ENCODE measurements at regions not wholly inside any gene's neighbourhood (a gene's known extent, or its start where the extent isn't known, plus 50 kb on each side); places are given as distances from the start of the nearest gene placed in this dataset.

DNA sequence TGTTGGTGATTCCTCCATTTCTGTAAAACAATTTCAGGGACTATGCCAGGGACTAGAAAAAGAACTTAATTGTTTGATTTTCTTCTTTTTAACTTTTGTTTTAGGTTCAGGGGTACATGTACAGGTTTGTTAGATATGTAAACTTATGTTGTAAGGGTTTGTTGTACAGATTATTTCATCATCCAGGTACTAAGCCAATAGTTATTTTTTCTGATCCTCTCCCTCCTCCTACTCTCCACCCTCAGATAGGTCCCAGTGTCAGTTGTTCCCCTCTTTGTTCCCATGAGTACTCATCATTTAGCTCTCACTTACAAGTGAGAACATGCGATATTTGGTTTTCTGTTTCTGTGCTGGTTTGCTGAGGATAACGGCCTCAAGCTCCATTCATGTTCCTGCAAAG is 70.8 kb upstream of the BOD1L1 start:
- TF ChIP-seq, protein P1, sequence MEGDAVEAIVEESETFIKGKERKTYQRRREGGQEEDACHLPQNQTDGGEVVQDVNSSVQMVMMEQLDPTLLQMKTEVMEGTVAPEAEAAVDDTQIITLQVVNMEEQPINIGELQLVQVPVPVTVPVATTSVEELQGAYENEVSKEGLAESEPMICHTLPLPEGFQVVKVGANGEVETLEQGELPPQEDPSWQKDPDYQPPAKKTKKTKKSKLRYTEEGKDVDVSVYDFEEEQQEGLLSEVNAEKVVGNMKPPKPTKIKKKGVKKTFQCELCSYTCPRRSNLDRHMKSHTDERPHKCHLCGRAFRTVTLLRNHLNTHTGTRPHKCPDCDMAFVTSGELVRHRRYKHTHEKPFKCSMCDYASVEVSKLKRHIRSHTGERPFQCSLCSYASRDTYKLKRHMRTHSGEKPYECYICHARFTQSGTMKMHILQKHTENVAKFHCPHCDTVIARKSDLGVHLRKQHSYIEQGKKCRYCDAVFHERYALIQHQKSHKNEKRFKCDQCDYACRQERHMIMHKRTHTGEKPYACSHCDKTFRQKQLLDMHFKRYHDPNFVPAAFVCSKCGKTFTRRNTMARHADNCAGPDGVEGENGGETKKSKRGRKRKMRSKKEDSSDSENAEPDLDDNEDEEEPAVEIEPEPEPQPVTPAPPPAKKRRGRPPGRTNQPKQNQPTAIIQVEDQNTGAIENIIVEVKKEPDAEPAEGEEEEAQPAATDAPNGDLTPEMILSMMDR (IDR thresholded peaks at IDR 0.05; ENCODE audit: low read length): no peak
- TF ChIP-seq EZH2phosphoT487 (IDR thresholded peaks at IDR 0.05; ENCODE audit: low read length): no peak

Measured in MM.1S (cell line).